ENCODE measurements at regions not wholly inside any gene's neighbourhood (a gene's known extent, or its start where the extent isn't known, plus 50 kb on each side); places are given as distances from the start of the nearest gene placed in this dataset.

GRCh38 chr12:5260086-5260485 is 171.8 kb upstream of the NTF3 start:
- no peak overlapping the region for H3K4me2 ChIP-seq (ENCODE audit: low read length)
- H3K9me3 ChIP-seq (ENCODE audit: low read length): no peaks in the 10 kb centered on the region
- H3K27me3 ChIP-seq (ENCODE audit: insufficient read depth, low read depth, low read length): no peaks in the 10 kb centered on the region
- no peaks in the 10 kb centered on the region for H4K20me1 ChIP-seq (ENCODE audit: insufficient read depth)
- H3K4me3 ChIP-seq (ENCODE audit: low read length): no peak overlapping the region
- H3K9ac ChIP-seq (ENCODE audit: low read length): no peak overlapping the region
- H3K9me2 ChIP-seq (ENCODE audit: insufficient read depth, low read length): no peaks in the 10 kb centered on the region
- TF ChIP-seq, protein P1, sequence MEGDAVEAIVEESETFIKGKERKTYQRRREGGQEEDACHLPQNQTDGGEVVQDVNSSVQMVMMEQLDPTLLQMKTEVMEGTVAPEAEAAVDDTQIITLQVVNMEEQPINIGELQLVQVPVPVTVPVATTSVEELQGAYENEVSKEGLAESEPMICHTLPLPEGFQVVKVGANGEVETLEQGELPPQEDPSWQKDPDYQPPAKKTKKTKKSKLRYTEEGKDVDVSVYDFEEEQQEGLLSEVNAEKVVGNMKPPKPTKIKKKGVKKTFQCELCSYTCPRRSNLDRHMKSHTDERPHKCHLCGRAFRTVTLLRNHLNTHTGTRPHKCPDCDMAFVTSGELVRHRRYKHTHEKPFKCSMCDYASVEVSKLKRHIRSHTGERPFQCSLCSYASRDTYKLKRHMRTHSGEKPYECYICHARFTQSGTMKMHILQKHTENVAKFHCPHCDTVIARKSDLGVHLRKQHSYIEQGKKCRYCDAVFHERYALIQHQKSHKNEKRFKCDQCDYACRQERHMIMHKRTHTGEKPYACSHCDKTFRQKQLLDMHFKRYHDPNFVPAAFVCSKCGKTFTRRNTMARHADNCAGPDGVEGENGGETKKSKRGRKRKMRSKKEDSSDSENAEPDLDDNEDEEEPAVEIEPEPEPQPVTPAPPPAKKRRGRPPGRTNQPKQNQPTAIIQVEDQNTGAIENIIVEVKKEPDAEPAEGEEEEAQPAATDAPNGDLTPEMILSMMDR (IDR thresholded peaks at IDR 0.05; ENCODE audit: poor library complexity, severe bottlenecking): no peak
- TF ChIP-seq MXI1 (conservative IDR thresholded peaks at IDR 0.05; ENCODE audit: poor library complexity, severe bottlenecking) (no peak), POLR2AphosphoS5 (IDR thresholded peaks at IDR 0.05) (no peak), TAF1 (IDR thresholded peaks at IDR 0.05; ENCODE audit: low read depth) (no peak), EZH2 (IDR thresholded peaks at IDR 0.05; ENCODE audit: borderline replicate concordance, insufficient read depth, low read length, poor library complexity, severe bottlenecking) (no peak), REST (IDR thresholded peaks at IDR 0.05; ENCODE audit: borderline replicate concordance) (no peak), EP300 (conservative IDR thresholded peaks at IDR 0.05; ENCODE audit: poor library complexity, severe bottlenecking) (no peak), RAD21 (conservative IDR thresholded peaks at IDR 0.05) (no peak), SMC3 (conservative IDR thresholded peaks at IDR 0.05; ENCODE audit: poor library complexity) (no peak)
- H3F3A ChIP-seq (ENCODE audit: insufficient read depth, low read length, poor library complexity, severe bottlenecking): no peaks in the 10 kb centered on the region
- H3K27ac ChIP-seq (ENCODE audit: low read length): no peak overlapping the region
- H2AFZ ChIP-seq (ENCODE audit: low read depth, low read length): no peak overlapping the region
- H3K36me3 ChIP-seq (ENCODE audit: insufficient read depth, low read length): no peaks in the 10 kb centered on the region
- H3K79me2 ChIP-seq (replicated peaks; ENCODE audit: insufficient read depth, low read length): no peaks in the 10 kb centered on the region

DNA sequence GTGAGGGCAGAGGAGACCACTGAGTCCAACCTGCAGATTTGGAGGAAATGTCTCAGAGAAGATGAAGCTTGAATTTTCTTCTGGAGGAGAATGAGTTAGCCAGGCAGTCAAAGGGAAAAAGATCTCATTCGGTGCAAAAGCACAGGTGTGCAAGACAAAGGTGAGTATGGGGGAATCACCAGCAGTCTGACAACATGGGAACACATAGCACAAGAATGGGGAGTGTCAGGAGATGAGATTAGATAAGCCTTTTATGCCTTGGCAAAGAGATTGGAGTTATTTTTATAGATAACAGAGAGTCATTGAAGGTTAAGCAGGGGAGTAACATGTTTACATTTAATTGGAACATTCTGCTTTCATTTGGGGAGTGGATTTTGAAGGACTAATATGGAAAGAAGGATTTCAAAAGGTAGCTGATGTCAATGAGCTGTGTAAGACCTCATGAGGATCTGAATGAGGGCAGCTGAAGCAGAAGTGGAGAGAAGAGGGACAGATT is 171.3 kb upstream of the NTF3 start:
- no peaks in the 10 kb centered on the region for H3K79me2 ChIP-seq (replicated peaks; ENCODE audit: insufficient read depth, low read length)
- H3K27me3 ChIP-seq (ENCODE audit: insufficient read depth, low read depth, low read length): no peaks in the 10 kb centered on the region
- H4K20me1 ChIP-seq (ENCODE audit: insufficient read depth): no peaks in the 10 kb centered on the region
- no peak overlapping the region for H3K4me2 ChIP-seq (ENCODE audit: low read length)
- H3K4me3 ChIP-seq (ENCODE audit: low read length): no peak overlapping the region
- H3K9ac ChIP-seq (ENCODE audit: low read length): no peak overlapping the region
- no peak overlapping the region for H2AFZ ChIP-seq (ENCODE audit: low read depth, low read length)
- no peak overlapping the region for H3K27ac ChIP-seq (ENCODE audit: low read length)
- no peaks in the 10 kb centered on the region for H3K9me2 ChIP-seq (ENCODE audit: insufficient read depth, low read length)
- TF ChIP-seq TAF1 (IDR thresholded peaks at IDR 0.05; ENCODE audit: low read depth) (no peak), REST (IDR thresholded peaks at IDR 0.05; ENCODE audit: borderline replicate concordance) (no peak), MXI1 (conservative IDR thresholded peaks at IDR 0.05; ENCODE audit: poor library complexity, severe bottlenecking) (no peak), EP300 (conservative IDR thresholded peaks at IDR 0.05; ENCODE audit: poor library complexity, severe bottlenecking) (no peak)
- TF ChIP-seq, protein P1 (IDR thresholded peaks at IDR 0.05; ENCODE audit: poor library complexity, severe bottlenecking): no peak
- no peaks in the 10 kb centered on the region for H3K9me3 ChIP-seq (ENCODE audit: low read length)
- no peaks in the 10 kb centered on the region for H3K36me3 ChIP-seq (ENCODE audit: insufficient read depth, low read length)
- no peaks in the 10 kb centered on the region for H3F3A ChIP-seq (ENCODE audit: insufficient read depth, low read length, poor library complexity, severe bottlenecking)
